ENCODE measurements at regions not wholly inside any gene's neighbourhood (a gene's known extent, or its start where the extent isn't known, plus 50 kb on each side); places are given as distances from the start of the nearest gene placed in this dataset.

GRCh38 chr5:28110781-28111180 lies 1072.4 kb upstream of the CDH9 start:
- no peak for TF ChIP-seq POLR2AphosphoS5 (IDR thresholded peaks at IDR 0.05; ENCODE audit: low read depth, low read length)
- no peak for TF ChIP-seq RAD21 (IDR thresholded peaks at IDR 0.05; ENCODE audit: low read length)
- TF ChIP-seq RXRA (IDR thresholded peaks at IDR 0.05; ENCODE audit: borderline replicate concordance, low read depth), result no peak
- no peak for TF ChIP-seq MEF2A (IDR thresholded peaks at IDR 0.05; ENCODE audit: borderline replicate concordance, low read depth)
- TF ChIP-seq CTCF (IDR thresholded peaks at IDR 0.05), result no peak
- no peak for TF ChIP-seq RCOR1 (IDR thresholded peaks at IDR 0.05; ENCODE audit: low read length)
- no peak for TF ChIP-seq FOXJ3 (CRISPR knock-in tag; IDR thresholded peaks at IDR 0.05)
- TF ChIP-seq REST (IDR thresholded peaks at IDR 0.05; ENCODE audit: low read depth, low read length), result no peak
- TF ChIP-seq YY1 (IDR thresholded peaks at IDR 0.05; ENCODE audit: low read depth), result no peak
- no peak for TF ChIP-seq EZH2phosphoT487 (IDR thresholded peaks at IDR 0.05; ENCODE audit: borderline replicate concordance, low read depth)
- no peak for TF ChIP-seq GABPA (IDR thresholded peaks at IDR 0.05; ENCODE audit: low read depth)
- no peak for TF ChIP-seq USF2 (IDR thresholded peaks at IDR 0.05; ENCODE audit: borderline replicate concordance, low read depth, low read length)
- no peak for TF ChIP-seq ZBTB33 (IDR thresholded peaks at IDR 0.05; ENCODE audit: borderline replicate concordance, low read depth)
- no peak for TF ChIP-seq MXI1 (IDR thresholded peaks at IDR 0.05; ENCODE audit: low read depth, low read length)
- TF ChIP-seq PBX3 (IDR thresholded peaks at IDR 0.05), result no peak
- no peak for TF ChIP-seq EP300 (IDR thresholded peaks at IDR 0.05; ENCODE audit: borderline replicate concordance in 1 of 2, low read depth in 1 of 2, low read length in 1 of 2)
- no peak for TF ChIP-seq JUND (IDR thresholded peaks at IDR 0.05)
- TF ChIP-seq USF1 (IDR thresholded peaks at IDR 0.05; ENCODE audit: borderline replicate concordance, low read depth), result no peak
- no peak for TF ChIP-seq SIN3A (IDR thresholded peaks at IDR 0.05; ENCODE audit: borderline replicate concordance, low read depth, low read length)

More at GRCh38 chr5:28110781-28111180, 1072.4 kb upstream of the CDH9 start:
- Histone ChIP-seq H3K27me3 (ENCODE audit: insufficient read depth) (no peaks in the 10 kb centered on the region), H3K9me3 (no peaks in the 10 kb centered on the region), H2AFZ (ENCODE audit: low read depth) (no peak overlapping the region), H3K4me1 (ENCODE audit: control insufficient read depth in 1 of 2, insufficient read depth in 2 of 2, low read depth in 1 of 2, low read length in 1 of 2) (no peaks in the 10 kb centered on the region), H3K4me2 (no peak overlapping the region), H4K20me1 (ENCODE audit: insufficient read depth) (no peaks in the 10 kb centered on the region), H3K36me3 (replicated peaks in 1 of 2; ENCODE audit: control insufficient read depth in 1 of 2, insufficient read depth in 2 of 2, low read length in 1 of 2) (no peaks in the 10 kb centered on the region), H3K79me2 (ENCODE audit: insufficient read depth) (no peaks in the 10 kb centered on the region), H3K4me3 (ENCODE audit: low read depth in 2 of 2, low read length in 1 of 2) (no peak overlapping the region), H3K9me2 (no peaks in the 10 kb centered on the region), H3F3A (replicated peaks; ENCODE audit: insufficient read depth) (no peaks in the 10 kb centered on the region), H3K9ac (no peak overlapping the region), H3K27ac (ENCODE audit: low read depth in 2 of 2, low read length in 1 of 2) (no peak overlapping the region)
- ChIA-PET POLR2A (no interaction called here), CTCF (no interaction called here)
- 2% methylated on average over 6 of the region's 6 CpGs for WGBS (ENCODE audit: low lambda C conversion rate)
- no peak for DNase-seq

Measured in SK-N-SH (cell line).